ENCODE measurements at regions not wholly inside any gene's neighbourhood (a gene's known extent, or its start where the extent isn't known, plus 50 kb on each side); places are given as distances from the start of the nearest gene placed in this dataset.

DNA sequence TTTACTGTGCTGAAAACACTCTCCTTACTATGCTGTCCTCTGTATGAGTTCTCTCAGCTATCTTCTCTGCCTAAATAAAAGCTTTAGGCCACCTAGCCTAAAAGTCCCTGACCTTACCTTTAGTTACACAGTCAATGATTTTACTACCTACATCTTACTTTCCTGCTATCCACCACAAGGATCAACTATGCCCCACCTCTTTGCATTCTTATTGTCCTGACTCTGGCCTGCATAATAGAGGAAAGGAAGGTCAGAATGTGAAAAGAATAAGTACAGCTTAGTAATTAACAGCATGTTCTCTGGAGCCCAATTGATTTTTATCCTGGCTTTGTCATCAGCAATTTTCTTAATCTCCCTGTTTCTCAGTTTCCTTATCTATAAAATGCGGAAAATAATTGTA is 1257.8 kb downstream of the RPA4 start:
- TF ChIP-seq CTCF (IDR thresholded peaks at IDR 0.05) = no peak
- no peak for TF ChIP-seq EP300 (IDR thresholded peaks at IDR 0.05)
- no peak for TF ChIP-seq POLR2A (IDR thresholded peaks at IDR 0.05)
